Activated naive CD4-positive, alpha-beta T cell treated with anti-CD3 and anti-CD28 coated beads for 36 hours (primary cell): ENCODE measurements at regions not wholly inside any gene's neighbourhood (a gene's known extent, or its start where the extent isn't known, plus 50 kb on each side); places are given as distances from the start of the nearest gene placed in this dataset.

Source experiments
- CTCF ChIA-PET: fragments of 350-600 bp; sonication (Branson Sonifier 250); formaldehyde crosslinking; loops from one replicate; lab custom pipeline; 2021; ENCODE audit warnings: antibody characterized with exemption; lab: Charles Lee
- DNase-seq: peaks from one replicate; pipeline ENCODE4 v3.0.0-alpha.2; 2020
- H3K27ac Mint-ChIP-seq: one replicate; pipeline ENCODE4 v1.8.0; 2021; ENCODE audit warnings: mild to moderate bottlenecking, mixed read lengths
- H3K27me3 Mint-ChIP-seq: one replicate; pipeline ENCODE4 v1.8.0; 2021; ENCODE audit warnings: low read depth, mixed read lengths
- H3K36me3 Mint-ChIP-seq: one replicate; pipeline ENCODE4 v1.8.0; 2021; ENCODE audit warnings: low read depth, mixed read lengths
- H3K4me1 Mint-ChIP-seq: one replicate; pipeline ENCODE4 v1.8.0; 2021; ENCODE audit warnings: low read depth, mixed read lengths
- H3K4me3 Mint-ChIP-seq: one replicate; pipeline ENCODE4 v1.8.0; 2021; ENCODE audit warnings: mild to moderate bottlenecking, moderate library complexity, mixed read lengths
- H3K9me3 Mint-ChIP-seq: one replicate; pipeline ENCODE4 v1.8.0; 2021; ENCODE audit warnings: mixed read lengths
- intact Hi-C: fragments of 100-400 bp; cut with micrococcal nuclease; formaldehyde crosslinking; loops from one replicate; pipeline ENCODE4 v1.15.1; 2023

DNA sequence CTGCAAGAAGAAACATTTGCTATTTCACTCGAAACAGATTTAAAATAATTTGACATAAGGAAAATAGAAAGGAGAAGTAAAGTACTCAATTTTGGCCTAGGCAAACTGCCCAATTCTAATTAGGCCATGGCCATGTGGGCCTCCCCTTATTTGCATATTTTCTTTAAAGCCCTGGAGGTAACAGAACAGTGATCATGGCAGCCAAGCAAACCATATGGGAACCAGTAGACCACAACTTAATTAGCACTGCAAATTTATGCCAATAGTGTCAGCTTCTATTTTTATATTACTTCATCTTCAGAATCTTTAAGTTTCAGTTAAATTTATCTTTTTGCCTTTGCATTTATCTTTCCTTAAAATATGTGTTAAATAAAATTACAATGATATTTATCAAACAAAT lies 63.3 kb upstream of the THSD7A start:
- no peaks in the 10 kb centered on the region for H3K27me3 Mint-ChIP-seq
- CTCF ChIA-PET = no interaction called here

DNA sequence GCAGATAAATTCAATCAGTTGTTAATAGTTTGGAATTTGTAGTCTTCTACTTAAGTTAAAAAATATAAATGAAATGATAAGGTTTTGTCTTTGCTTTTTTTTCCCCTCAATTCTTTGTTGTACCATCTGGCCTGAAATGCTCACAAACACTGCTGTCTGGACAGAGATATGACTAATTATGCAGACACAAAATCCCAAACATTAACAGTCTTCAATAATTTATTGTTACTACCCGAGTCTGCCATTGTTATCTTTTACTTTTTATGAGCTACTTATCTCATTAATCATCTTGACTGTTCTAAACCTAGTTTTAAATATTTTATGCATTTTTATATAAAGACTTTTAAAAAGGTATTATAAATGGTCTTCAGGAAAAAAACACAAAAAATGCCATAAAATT lies 64.7 kb upstream of the THSD7A start:
- H3K27ac Mint-ChIP-seq = no peak overlapping the region
- H3K4me1 Mint-ChIP-seq = no peaks in the 10 kb centered on the region
- DNase-seq = no peak
- intact Hi-C loops = no loop called here
- CTCF ChIA-PET = no interaction called here
- H3K27me3 Mint-ChIP-seq = no peaks in the 10 kb centered on the region
- no peak overlapping the region for H3K4me3 Mint-ChIP-seq
- H3K36me3 Mint-ChIP-seq = no peaks in the 10 kb centered on the region
- H3K9me3 Mint-ChIP-seq = no peaks in the 10 kb centered on the region

More for the DNA sequence above, 63.3 kb upstream of the THSD7A start:
- DNase-seq = no peak
- Mint-ChIP-seq H3K27ac (no peak overlapping the region), H3K9me3 (no peaks in the 10 kb centered on the region), H3K4me3 (no peak overlapping the region), H3K36me3 (no peaks in the 10 kb centered on the region), H3K4me1 (no peaks in the 10 kb centered on the region)
- intact Hi-C loops = no loop called here

DNA sequence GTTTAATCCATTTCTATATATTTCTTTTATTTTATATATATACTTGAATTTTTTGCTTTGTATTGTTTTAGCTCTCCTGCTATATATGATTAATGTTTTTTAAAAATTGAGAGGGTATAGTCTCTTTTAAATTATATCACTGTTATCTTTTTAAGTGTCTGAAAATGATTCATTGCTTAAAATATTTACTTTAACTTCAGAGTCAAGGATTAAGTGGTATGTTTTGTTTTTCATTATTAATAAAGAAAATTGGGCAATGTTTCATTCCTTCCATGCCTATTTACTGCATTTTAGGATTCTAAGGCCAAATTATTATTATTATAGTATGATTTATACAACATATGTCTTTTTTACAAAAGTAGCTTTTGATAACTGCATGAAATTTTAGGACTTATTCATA lies 67.2 kb upstream of the THSD7A start:
- DNase-seq = no peak
- H3K36me3 Mint-ChIP-seq = no peaks in the 10 kb centered on the region
- H3K27me3 Mint-ChIP-seq = no peaks in the 10 kb centered on the region
- no peak overlapping the region for H3K4me3 Mint-ChIP-seq
- no peaks in the 10 kb centered on the region for H3K9me3 Mint-ChIP-seq
- CTCF ChIA-PET = no interaction called here
- H3K4me1 Mint-ChIP-seq = no peaks in the 10 kb centered on the region
- H3K27ac Mint-ChIP-seq = no peak overlapping the region
- intact Hi-C loops = no loop called here

DNA sequence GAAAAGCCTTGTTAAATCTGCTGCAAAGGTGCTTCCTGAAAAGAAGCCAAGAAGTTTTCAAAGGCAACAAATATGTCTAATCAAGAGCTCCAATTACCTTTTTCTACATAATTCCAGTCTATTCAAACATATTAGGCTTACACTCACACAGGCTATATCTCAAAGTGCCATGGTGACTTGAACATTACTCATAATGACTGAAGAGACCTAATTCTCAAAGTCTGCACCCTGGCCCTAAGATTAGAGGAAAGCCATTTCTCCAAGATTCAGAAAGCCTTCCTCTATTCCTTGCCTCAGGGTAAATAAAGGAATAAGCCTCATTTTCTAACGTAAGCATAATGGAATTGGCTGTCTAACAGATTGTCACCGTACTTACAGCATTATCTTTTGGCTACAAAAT lies 78.3 kb upstream of the THSD7A start:
- Mint-ChIP-seq H3K27me3 (no peaks in the 10 kb centered on the region), H3K36me3 (no peaks in the 10 kb centered on the region), H3K27ac (no peak overlapping the region), H3K9me3 (no peaks in the 10 kb centered on the region), H3K4me1 (no peaks in the 10 kb centered on the region), H3K4me3 (no peak overlapping the region)
- intact Hi-C loops = no loop called here
- DNase-seq = no peak
- CTCF ChIA-PET = no interaction called here

DNA sequence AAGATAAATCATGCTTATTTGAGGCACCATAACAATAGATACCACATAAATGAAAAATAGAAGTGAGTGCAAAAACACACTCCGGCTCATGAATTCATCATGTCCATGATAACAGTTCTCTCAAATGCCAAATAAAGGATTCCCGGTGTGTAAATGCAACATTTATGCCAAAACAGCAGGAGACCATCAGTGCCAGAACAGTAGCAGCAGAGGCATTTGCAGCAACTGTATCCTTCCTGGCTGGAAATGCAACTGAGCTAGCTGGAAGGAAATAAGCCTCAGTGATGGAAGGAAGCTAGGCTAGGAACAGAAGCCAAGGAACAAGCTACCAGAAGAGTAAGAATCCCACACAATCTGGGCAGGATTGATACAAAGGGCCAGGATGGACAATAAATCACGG lies 79.9 kb upstream of the THSD7A start:
- no peak for DNase-seq
- Mint-ChIP-seq H3K4me1 (no peaks in the 10 kb centered on the region), H3K9me3 (no peaks in the 10 kb centered on the region), H3K36me3 (no peaks in the 10 kb centered on the region), H3K27me3 (no peaks in the 10 kb centered on the region), H3K4me3 (no peak overlapping the region), H3K27ac (no peak overlapping the region)
- intact Hi-C loops = no loop called here
- CTCF ChIA-PET = interaction anchor here (0.7 kb wide), 1 partner anchor 1226 kb away, joined by 3 read pairs; no protein-coding TSS in a partner anchor

DNA sequence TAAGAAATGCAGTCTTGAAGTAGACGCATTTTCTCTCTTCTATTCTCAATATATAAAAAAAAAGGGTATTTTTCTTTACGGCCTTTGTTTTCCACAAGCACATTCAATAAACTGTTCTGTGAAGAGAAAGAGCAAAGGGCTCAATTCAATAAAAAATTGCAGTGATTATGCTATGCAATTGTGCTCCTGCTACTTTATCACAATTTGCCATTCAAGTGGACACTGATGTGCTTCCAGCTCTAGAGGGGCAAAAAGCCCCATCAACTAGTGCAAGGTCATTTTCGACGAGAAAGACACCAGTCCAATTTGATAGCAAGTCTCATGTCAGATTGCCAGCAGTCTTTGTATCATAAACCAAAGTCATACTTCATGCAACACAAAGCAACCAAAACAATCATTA lies 82.6 kb upstream of the THSD7A start:
- H3K27me3 Mint-ChIP-seq = no peaks in the 10 kb centered on the region
- H3K36me3 Mint-ChIP-seq = no peaks in the 10 kb centered on the region
- H3K27ac Mint-ChIP-seq = no peak overlapping the region
- no peaks in the 10 kb centered on the region for H3K4me1 Mint-ChIP-seq
- no peak overlapping the region for H3K4me3 Mint-ChIP-seq
- H3K9me3 Mint-ChIP-seq = no peaks in the 10 kb centered on the region
- no peak for DNase-seq
- CTCF ChIA-PET = no interaction called here
- intact Hi-C loops = no loop called here

DNA sequence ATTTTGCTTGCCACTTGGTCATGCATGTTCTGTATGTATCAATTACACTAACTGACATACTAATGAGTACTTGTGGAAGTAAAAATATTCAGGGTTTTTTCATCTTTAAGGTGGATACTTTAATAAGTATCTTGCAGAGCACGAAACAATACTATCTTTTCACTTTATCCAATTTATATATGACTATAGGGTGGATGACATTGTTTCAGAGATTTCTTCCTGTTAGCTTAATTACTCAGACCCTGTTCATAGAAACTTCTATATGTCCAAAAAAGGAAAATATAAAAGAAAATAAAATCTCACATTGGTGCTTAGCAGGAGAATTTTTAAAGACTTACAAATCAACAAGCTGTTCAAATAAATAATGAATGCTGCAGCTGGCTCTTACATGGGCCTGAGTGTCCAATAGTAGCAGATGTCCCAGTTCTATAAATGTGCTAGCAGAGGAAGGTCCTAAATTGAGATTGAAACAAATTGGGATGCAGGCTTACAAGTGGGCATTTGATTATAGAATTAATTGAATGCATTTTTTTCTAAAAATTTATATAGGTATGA lies 91.5 kb upstream of the THSD7A start:
- no peak for DNase-seq
- Mint-ChIP-seq H3K27me3 (no peaks in the 10 kb centered on the region), H3K4me3 (no peak overlapping the region), H3K27ac (no peak overlapping the region), H3K9me3 (no peaks in the 10 kb centered on the region), H3K36me3 (no peaks in the 10 kb centered on the region), H3K4me1 (no peaks in the 10 kb centered on the region)
- intact Hi-C loops = no loop called here
- CTCF ChIA-PET = no interaction called here

DNA sequence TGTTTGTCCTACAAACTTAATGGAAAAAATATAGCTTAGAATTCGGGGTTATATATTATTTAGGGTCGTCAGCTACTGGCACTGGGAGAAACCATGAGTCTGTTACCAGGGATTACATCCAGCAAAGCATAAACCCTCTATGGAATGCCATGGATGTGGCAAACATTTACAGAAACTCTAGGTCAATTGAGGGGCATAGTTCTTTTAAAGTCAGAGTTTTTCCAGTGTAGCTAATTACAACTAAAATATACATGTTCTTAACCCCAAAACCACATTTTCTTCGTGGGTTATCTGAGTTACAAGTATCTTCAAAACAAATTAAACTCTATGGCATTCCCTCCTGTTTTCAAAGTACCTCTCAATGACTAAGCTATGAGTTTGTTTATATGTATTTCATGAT lies 99.3 kb upstream of the THSD7A start:
- Mint-ChIP-seq H3K4me1 (no peaks in the 10 kb centered on the region), H3K4me3 (no peak overlapping the region), H3K36me3 (no peaks in the 10 kb centered on the region), H3K27me3 (no peaks in the 10 kb centered on the region), H3K9me3 (no peaks in the 10 kb centered on the region), H3K27ac (no peak overlapping the region)
- CTCF ChIA-PET = no interaction called here
- DNase-seq = no peak
- intact Hi-C loops = no loop called here

DNA sequence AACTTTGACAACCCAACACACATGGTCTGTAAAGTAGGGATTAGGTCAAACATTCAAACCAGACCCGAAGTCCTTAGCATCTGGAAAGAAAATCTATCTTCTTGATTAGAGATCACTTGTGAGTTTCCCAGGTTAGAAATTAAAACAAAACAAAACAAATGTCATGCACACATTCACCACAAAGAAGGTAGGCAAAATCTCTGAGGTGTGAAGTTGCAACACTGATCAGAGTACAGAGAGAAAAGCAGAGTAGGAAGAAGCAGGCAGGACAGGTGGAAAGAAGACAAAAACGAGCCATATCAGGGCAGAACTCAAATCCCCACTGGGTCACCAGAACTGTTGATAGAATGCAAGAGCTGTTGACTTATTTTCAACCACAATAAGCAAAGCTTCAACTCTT lies 102.8 kb upstream of the THSD7A start:
- intact Hi-C loops = no loop called here
- no peaks in the 10 kb centered on the region for H3K36me3 Mint-ChIP-seq
- H3K27ac Mint-ChIP-seq = no peak overlapping the region
- H3K4me3 Mint-ChIP-seq = no peak overlapping the region
- no peak for DNase-seq
- H3K27me3 Mint-ChIP-seq = no peaks in the 10 kb centered on the region
- CTCF ChIA-PET = no interaction called here
- H3K4me1 Mint-ChIP-seq = no peaks in the 10 kb centered on the region
- H3K9me3 Mint-ChIP-seq = no peaks in the 10 kb centered on the region

DNA sequence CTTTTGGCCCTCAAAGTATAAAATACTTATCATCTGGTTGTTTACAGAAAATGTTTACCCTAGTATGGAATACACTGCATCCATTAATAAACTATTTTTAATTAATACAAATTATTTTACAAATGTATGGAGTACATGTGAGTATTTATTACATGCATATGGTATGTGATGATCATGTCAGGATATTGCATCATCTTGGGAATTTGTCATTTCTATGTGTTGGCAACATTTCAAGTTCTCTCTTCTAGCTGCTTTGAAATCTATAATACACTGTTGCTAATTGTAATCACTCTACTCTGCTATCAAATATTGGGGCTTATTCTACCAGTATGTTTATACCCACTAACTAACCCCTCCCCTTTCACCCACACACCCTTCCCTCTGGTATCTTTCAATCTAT lies 103.9 kb upstream of the THSD7A start:
- no peak overlapping the region for H3K27ac Mint-ChIP-seq
- H3K4me3 Mint-ChIP-seq = no peak overlapping the region
- H3K27me3 Mint-ChIP-seq = no peaks in the 10 kb centered on the region
- no peaks in the 10 kb centered on the region for H3K36me3 Mint-ChIP-seq
- H3K4me1 Mint-ChIP-seq = no peaks in the 10 kb centered on the region
- intact Hi-C loops = no loop called here
- CTCF ChIA-PET = no interaction called here
- DNase-seq = no peak
- H3K9me3 Mint-ChIP-seq = no peaks in the 10 kb centered on the region

DNA sequence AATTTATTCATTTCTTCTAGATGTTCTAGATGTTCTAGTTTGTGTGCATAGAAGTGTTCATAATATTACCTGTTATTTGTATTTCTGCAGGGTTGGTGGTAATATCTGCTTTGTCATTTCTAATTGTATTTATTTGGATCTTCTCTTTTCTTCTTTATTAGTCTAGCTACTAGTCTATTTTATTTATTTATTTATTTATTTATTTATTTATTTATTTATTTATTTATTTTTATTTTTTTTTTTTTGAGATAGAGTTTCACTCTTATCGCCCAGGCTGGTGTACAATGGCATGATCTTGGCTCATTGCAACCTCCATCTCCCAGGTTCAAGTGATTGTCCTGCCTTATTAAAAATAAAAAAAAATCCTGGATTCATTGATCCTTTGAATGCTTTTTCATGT lies 114.8 kb upstream of the THSD7A start:
- Mint-ChIP-seq H3K4me3 (no peak overlapping the region), H3K36me3 (no peaks in the 10 kb centered on the region), H3K27ac (no peak overlapping the region), H3K4me1 (no peaks in the 10 kb centered on the region), H3K27me3 (no peaks in the 10 kb centered on the region), H3K9me3 (peaks cover 6% of the 10 kb centered on the region)
- intact Hi-C loops = no loop called here
- DNase-seq = no peak
- CTCF ChIA-PET = interaction anchor here (0.7 kb wide), 1 partner anchor 30 kb away, joined by 3 read pairs; no protein-coding TSS in a partner anchor

DNA sequence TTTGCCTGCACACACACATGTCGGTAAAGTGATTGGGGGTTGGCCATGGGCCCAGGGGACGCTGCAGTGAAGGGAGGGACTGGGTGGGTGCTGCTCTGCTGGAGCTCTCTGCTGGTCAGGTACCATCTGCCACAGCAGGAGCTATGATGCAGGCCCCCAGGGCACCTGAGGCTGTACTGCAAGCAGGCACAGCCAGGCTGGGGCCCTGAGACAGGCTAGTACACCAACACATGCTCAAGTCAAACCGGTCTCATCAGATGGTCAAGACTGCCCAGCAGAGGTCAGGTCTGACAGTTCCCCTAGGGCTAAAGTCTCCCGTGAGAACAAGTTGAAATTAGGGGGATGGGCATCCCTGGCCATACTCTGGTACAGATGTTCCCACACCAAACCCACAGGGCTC lies 118.3 kb upstream of the THSD7A start:
- Mint-ChIP-seq H3K27me3 (no peaks in the 10 kb centered on the region), H3K4me1 (no peaks in the 10 kb centered on the region), H3K4me3 (no peak overlapping the region), H3K36me3 (no peaks in the 10 kb centered on the region), H3K9me3 (peaks cover under 1% of the 10 kb centered on the region), H3K27ac (no peak overlapping the region)
- CTCF ChIA-PET = no interaction called here
- intact Hi-C loops = no loop called here
- no peak for DNase-seq

DNA sequence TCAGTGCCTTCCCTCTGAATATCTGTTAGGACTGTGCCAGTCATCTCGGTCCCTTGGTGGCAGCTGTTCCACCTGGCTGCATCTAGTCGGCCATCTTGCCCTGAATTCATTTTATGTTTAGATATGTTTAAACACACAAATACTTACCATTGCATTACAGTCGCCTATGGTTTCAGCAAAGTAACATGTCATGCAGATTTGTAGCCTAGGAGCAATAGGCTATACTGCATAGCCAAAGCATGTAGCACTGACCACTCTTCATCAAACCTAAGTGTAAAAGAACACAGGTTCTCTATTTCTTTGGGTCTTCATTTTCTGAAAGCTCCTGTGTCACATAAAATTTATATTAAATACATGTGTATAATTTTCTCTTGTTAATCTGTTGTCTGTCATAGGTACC lies 118.9 kb upstream of the THSD7A start:
- H3K27me3 Mint-ChIP-seq = no peaks in the 10 kb centered on the region
- H3K4me3 Mint-ChIP-seq = no peak overlapping the region
- no peak overlapping the region for H3K27ac Mint-ChIP-seq
- intact Hi-C loops = no loop called here
- no peaks in the 10 kb centered on the region for H3K36me3 Mint-ChIP-seq
- H3K4me1 Mint-ChIP-seq = no peaks in the 10 kb centered on the region
- no peaks in the 10 kb centered on the region for H3K9me3 Mint-ChIP-seq
- CTCF ChIA-PET = no interaction called here
- DNase-seq = no peak

DNA sequence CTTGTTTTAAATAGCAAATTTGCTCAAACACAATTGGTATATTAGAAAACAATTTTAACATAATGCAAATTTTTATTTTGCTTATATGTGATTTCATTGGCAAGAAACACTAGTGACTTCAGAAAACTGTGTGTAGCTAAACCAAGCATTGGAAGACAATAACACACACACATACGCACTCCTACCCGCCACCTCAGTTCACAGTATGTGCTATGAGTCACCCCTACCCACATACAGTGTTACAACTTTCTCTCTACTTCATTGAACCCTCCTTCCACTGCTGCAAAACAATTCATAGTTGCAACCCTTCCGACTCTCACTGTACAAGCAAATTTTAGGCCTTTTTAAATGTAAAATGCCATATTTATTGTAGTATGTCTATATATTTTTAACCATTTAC lies 119.9 kb upstream of the THSD7A start:
- no peak for DNase-seq
- Mint-ChIP-seq H3K9me3 (no peaks in the 10 kb centered on the region), H3K4me1 (no peaks in the 10 kb centered on the region), H3K4me3 (no peak overlapping the region), H3K27ac (no peak overlapping the region), H3K27me3 (no peaks in the 10 kb centered on the region), H3K36me3 (no peaks in the 10 kb centered on the region)
- intact Hi-C loops = no loop called here
- CTCF ChIA-PET = no interaction called here
